PC-3 (cell line): ENCODE measurements at regions not wholly inside any gene's neighbourhood (a gene's known extent, or its start where the extent isn't known, plus 50 kb on each side); places are given as distances from the start of the nearest gene placed in this dataset.

Source experiments
- CTCF ChIP-seq: fragments of 300-600 bp; sonication (generic); conservative IDR thresholded peaks from 2 replicates; pipeline ENCODE4 v1.5.1; 2017; ENCODE audit warnings: antibody characterized with exemption, low read depth, mild to moderate bottlenecking, low read length
- EZH2 ChIP-seq: fragments of 300-600 bp; sonication (generic); IDR thresholded peaks from one replicate; pipeline ENCODE4 v1.6.1; 2017; ENCODE audit warnings: antibody characterized with exemption, mild to moderate bottlenecking, low read length; ENCODE audit not compliant: unreplicated experiment
- EZH2phosphoT487 ChIP-seq: fragments of 300-600 bp; sonication (generic); IDR thresholded peaks from 2 replicates; pipeline ENCODE4 v1.6.1; 2018; ENCODE audit warnings: mild to moderate bottlenecking, antibody characterized with exemption, low read length, borderline replicate concordance

- TF ChIP-seq CTCF, result no peak
- TF ChIP-seq EZH2, result no peak
- TF ChIP-seq EZH2phosphoT487, result no peak
Measured at GRCh38 chr1:214122110-214122509, 134.3 kb downstream of the PROX1 start.
